HL-60 (cell line): ENCODE measurements at regions not wholly inside any gene's neighbourhood (a gene's known extent, or its start where the extent isn't known, plus 50 kb on each side); places are given as distances from the start of the nearest gene placed in this dataset.

Experiments
- GABPA ChIP-seq: IDR thresholded peaks from 2 replicates; pipeline ENCODE4 v1.6.1; 2012; ENCODE audit warnings: low read depth
- POLR2AphosphoS5 ChIP-seq: IDR thresholded peaks from 2 replicates; pipeline ENCODE4 v1.6.1; 2012; ENCODE audit warnings: low read depth
- SPI1 ChIP-seq: IDR thresholded peaks from 2 replicates; pipeline ENCODE4 v1.6.1; 2012; ENCODE audit warnings: low read depth, mild to moderate bottlenecking, borderline replicate concordance
- TF ChIP-seq, protein P1 (sequence below): IDR thresholded peaks from one replicate; pipeline ENCODE4 v1.5.1; 2011; ENCODE audit warnings: low read length, control low read depth, inconsistent platforms; ENCODE audit not compliant: insufficient read depth

DNA sequence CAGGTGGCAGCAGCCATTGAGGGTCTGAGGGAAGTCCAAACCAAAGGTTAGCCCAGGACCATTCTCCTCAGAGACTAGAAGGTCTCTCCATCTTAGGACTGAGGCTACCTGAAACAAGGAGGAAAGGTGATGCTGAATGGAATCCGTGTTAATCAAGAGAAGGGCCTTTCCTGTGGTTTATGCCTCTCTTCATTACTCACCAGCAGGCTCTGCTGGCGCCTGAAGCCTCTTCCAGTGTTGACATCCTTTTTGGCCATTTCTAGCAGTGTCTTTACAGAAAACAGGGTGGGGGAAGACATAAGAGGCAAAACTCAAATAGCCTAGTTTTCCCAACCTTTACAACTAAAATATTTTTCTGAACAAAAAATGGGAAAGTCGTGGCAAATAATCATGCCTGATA, 98.0 kb downstream of the ENC1 start:
- TF ChIP-seq, protein P1, sequence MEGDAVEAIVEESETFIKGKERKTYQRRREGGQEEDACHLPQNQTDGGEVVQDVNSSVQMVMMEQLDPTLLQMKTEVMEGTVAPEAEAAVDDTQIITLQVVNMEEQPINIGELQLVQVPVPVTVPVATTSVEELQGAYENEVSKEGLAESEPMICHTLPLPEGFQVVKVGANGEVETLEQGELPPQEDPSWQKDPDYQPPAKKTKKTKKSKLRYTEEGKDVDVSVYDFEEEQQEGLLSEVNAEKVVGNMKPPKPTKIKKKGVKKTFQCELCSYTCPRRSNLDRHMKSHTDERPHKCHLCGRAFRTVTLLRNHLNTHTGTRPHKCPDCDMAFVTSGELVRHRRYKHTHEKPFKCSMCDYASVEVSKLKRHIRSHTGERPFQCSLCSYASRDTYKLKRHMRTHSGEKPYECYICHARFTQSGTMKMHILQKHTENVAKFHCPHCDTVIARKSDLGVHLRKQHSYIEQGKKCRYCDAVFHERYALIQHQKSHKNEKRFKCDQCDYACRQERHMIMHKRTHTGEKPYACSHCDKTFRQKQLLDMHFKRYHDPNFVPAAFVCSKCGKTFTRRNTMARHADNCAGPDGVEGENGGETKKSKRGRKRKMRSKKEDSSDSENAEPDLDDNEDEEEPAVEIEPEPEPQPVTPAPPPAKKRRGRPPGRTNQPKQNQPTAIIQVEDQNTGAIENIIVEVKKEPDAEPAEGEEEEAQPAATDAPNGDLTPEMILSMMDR = no peak
- TF ChIP-seq POLR2AphosphoS5 (no peak), GABPA (no peak), SPI1 (no peak)
